ENCODE measurements at regions not wholly inside any gene's neighbourhood (a gene's known extent, or its start where the extent isn't known, plus 50 kb on each side); places are given as distances from the start of the nearest gene placed in this dataset.
"Not testable (repeated sequence)": the region's sequence is repeated elsewhere in the genome, so short reads cannot be mapped to it uniquely, and the experiment has no call there.

DNA sequence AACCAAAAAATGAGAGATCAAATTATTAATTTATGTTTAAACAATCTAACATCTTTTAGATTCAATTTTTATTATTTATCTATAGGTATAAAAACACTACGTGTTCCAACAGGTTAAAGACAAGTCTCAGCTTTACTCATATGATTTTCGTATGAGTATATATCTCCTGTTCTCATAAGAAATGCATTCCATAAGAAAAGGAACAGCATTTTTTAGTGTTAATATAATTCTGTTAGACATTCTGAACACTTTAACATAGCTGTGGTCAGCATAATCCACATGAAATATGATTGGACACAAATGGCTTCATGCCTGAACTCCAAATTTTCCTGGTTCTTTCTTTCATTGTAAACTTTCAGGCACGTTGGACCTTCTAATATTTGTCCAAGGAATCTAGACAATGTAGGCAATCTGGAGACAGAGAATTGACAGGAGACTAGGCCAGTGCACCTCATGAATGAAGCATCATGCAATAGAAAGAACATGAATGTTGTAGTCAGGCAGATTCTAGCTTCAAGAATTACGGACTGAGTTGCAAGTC, 1122.0 kb upstream of the ALCAM start:
- intact Hi-C loops (cut with DNase I): no loop called here
- DNase-seq (ENCODE audit: missing footprints) (no peak), ATAC-seq (no peak)

DNA sequence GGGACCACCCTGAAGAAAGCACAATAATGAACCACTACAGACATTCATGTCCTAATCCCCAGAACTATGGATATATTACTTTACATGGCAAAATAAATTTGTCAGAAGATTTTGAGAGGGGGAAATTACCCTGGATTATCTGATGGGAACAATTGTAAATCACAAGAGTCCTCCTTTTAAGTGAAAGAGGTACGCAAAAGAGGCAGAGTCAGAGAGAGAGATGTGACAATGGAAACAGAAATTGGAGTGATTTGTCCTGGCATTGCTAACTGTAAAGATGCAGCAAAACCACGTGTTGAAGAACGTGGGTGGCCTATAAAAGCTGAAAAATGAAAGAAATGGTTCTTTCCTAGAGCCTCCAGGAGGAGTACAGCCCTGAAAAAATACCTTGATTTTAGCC, 1121.4 kb upstream of the ALCAM start:
- DNase-seq (ENCODE audit: missing footprints): no peak
- intact Hi-C loops (cut with DNase I): no loop called here

DNA sequence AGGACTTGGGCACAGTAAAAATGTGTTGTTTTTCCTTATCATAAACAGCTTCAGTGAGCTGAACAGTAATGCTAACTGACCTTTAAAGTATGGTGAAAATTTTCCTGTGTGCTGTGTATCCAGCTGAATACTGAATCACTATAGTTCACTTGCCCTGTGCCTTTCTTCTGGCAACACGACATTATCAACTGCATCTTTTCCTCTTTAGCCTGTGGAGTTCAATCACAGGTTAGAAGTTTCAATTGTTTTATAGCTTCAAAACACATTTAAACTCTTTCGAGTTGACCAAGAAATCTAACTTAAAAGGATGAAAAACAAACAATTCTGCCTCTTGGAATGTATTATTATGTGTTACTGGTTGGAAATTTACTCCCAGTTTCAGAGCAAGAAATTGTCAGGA, 1120.7 kb upstream of the ALCAM start:
- DNase-seq (ENCODE audit: missing footprints) (no peak), ATAC-seq (no peak)
- intact Hi-C loops (cut with DNase I): no loop called here

More for the DNA sequence above, 1121.4 kb upstream of the ALCAM start:
- no peak for ATAC-seq

- no peak for DNase-seq (ENCODE audit: missing footprints)
- intact Hi-C loops (cut with DNase I): no loop called here
- ATAC-seq: no peak
These were observed 1109.2 kb upstream of the ALCAM start for GRCh38 chr3:104257486-104257885.

GRCh38 chr3:104263477-104263876, 1103.2 kb upstream of the ALCAM start:
- DNase-seq (ENCODE audit: missing footprints): no peak
- intact Hi-C loops (cut with DNase I): no loop called here
- ATAC-seq: no peak

- ATAC-seq; DNase-seq (ENCODE audit: missing footprints); intact Hi-C loops (cut with DNase I): not testable (repeated sequence)
These were observed 1100.5 kb upstream of the ALCAM start for GRCh38 chr3:104266219-104266618.

GRCh38 chr3:104269771-104270170, 1096.9 kb upstream of the ALCAM start:
- no peak for DNase-seq (ENCODE audit: missing footprints)
- intact Hi-C loops (cut with DNase I): loop anchor here (10.0 kb wide), 1 partner anchor 185 kb away; no protein-coding TSS in a partner anchor
- no peak for ATAC-seq

- DNase-seq (ENCODE audit: missing footprints): no peak
- intact Hi-C loops (cut with DNase I): loop anchor here (10.0 kb wide), 1 partner anchor 182 kb away; no protein-coding TSS in a partner anchor
These were observed 1093.6 kb upstream of the ALCAM start for GRCh38 chr3:104273046-104273649.

DNA sequence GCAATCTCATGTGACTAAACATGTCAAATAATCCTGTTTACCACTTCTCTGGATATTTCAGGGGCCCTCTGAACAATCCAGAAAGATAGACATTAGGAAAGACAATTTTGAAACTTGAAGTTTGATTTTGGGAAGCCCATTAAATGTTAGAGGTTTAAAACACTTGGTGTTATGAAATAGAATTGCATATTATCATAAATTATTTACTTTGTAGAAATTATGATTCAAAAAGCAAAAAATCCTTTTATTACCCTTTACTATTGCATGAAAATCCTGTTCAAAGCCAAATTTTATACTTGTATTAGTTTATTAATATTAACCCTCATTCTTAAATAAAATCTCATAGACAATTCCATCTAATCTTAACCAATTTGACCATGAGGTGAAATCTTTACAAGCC, 1091.5 kb upstream of the ALCAM start:
- ATAC-seq (no peak), DNase-seq (ENCODE audit: missing footprints) (no peak)
- intact Hi-C loops (cut with DNase I): loop anchor here (10.0 kb wide), 1 partner anchor 180 kb away; no protein-coding TSS in a partner anchor

More at GRCh38 chr3:104273046-104273649, 1093.6 kb upstream of the ALCAM start:
- ATAC-seq: no peak

DNA sequence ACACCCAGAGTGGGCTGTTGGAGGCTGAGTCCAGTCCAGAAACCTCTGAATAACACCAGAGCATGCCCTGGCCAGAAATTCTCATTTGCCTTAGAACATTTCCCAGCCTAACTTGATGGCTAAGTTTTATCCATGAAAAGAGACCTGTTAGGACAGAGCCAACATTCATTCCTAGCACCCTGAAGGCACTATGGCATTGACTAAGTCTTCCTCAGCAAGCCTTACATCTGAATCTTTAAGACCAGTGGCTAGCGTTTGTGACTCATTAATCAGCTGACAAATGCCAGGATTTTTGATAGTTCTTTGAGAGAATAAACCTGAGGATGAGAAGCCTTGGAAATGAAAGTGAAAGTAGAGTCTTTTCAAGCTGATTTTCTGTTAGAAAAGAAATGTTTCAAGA, 1087.1 kb upstream of the ALCAM start:
- intact Hi-C loops (cut with DNase I): loop anchor here (10.0 kb wide), 1 partner anchor 175 kb away; no protein-coding TSS in a partner anchor
- DNase-seq (ENCODE audit: missing footprints) (no peak), ATAC-seq (no peak)

- DNase-seq (ENCODE audit: missing footprints) (no peak), ATAC-seq (no peak)
- intact Hi-C loops (cut with DNase I): no loop called here
These were observed 1085.0 kb upstream of the ALCAM start for GRCh38 chr3:104281713-104282112.

DNA sequence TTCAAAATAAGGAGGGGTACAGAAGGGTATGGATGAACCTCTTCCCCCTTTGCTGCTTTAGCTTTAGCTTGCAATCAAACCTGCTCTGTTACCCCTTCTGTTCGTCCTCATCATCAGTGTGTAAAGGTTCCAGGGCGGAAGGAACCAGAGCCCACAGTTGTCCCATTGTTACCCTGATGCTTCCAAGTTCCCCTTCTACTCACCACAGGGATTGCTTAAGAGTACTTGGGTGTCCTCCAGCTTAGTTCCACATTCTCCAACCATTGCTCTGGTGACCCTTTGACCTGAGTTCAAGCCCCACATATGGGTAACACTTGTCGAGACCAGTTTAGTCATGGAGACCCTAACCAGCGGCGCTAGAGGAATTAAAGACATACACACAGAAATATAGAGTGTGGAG, 1080.1 kb upstream of the ALCAM start:
- intact Hi-C loops (cut with DNase I): no loop called here
- DNase-seq (ENCODE audit: missing footprints) (no peak), ATAC-seq (no peak)

DNA sequence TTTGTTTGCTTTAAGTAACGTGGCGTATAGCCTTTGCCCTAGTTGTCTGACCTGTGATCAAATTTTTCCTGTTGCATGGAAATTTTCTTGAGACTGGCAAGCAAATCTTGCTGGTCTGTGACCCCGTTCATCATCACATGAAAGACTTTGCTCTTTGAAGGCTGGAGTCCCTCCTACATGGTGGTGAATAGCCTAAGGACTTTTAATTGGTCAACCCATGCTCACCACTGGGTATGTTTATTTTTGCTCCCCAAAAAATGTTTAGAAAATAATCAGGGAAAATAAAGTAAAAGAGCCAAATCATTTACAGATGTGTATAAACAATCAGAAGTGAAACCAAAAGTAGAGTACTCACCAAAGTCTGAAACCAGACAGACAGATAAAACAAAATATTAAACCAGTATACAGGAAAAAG, 1075.3 kb upstream of the ALCAM start:
- intact Hi-C loops (cut with DNase I): no loop called here
- ATAC-seq (no peak), DNase-seq (ENCODE audit: missing footprints) (no peak)

DNA sequence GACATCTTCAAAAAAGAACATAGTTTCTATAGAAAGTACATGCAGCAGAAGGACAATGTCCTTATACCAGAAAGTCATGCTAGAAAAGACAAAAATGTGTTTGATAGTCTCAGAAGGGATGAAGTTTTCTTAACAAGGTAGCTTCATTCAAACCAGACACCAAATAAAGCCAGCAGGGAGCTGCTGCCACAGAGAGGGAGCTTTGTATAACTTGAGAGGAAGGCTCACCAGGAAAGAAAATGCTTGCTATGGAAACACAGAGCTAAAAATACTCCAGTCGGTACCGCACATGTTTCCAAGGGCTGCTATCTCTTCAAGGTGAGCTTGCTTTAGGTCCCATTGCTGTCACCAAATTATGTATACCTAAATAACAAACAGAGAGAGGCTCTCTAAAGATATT, 1074.8 kb upstream of the ALCAM start:
- no peak for DNase-seq (ENCODE audit: missing footprints)
- intact Hi-C loops (cut with DNase I): no loop called here
- ATAC-seq: no peak

- ATAC-seq (no peak), DNase-seq (ENCODE audit: missing footprints) (no peak)
- intact Hi-C loops (cut with DNase I): no loop called here
These were observed 1069.1 kb upstream of the ALCAM start for GRCh38 chr3:104297617-104298016.

GRCh38 chr3:104298662-104299061, 1068.0 kb upstream of the ALCAM start:
- intact Hi-C loops (cut with DNase I): no loop called here
- ATAC-seq (no peak), DNase-seq (ENCODE audit: missing footprints) (no peak)

- ATAC-seq (no peak), DNase-seq (ENCODE audit: missing footprints) (no peak)
- intact Hi-C loops (cut with DNase I): no loop called here
These were observed 1050.6 kb upstream of the ALCAM start for GRCh38 chr3:104316118-104316517.

DNA sequence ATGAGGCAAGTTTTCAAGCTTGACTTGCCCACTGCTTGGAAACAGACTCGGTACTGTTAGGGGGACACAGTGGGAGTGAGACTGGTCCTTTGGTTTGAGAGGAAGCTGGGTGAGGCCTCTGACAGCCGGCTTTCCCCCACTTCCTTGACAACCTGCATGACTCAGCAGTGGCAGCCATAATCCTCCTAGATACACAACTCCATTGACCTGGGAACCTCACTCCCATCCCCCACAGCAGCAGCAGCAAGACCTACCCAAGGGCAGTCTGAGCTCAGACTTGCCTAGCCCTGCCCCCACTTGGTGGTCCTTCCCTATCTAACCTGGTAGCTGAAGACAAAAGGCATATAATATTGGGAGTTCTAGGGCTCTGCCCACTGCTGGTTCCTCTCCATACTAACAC, 1043.5 kb upstream of the ALCAM start:
- ATAC-seq (no peak), DNase-seq (ENCODE audit: missing footprints) (no peak)
- intact Hi-C loops (cut with DNase I): no loop called here

DNA sequence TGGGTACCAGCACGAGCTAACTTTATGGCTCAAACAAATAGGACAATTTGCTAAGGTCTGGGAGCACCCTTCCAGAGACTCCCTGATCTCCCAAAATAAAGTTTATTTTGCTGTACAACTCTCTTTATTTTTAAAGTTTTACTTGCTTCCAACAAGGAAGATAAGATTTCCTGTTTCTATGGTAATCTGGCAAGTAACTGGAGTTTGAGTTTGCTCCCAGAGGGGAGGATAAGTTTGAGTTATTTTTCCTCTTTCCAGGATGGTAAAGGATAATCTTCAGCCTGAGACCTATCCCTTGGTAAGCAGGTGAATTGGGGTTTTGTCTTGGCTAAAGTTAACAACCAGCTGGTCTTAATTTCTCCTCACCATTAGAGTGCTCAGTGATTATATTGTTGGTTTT, 1019.4 kb upstream of the ALCAM start:
- intact Hi-C loops (cut with DNase I): no loop called here
- DNase-seq (ENCODE audit: missing footprints) (no peak), ATAC-seq (no peak)

GRCh38 chr3:104349836-104350235, 1016.9 kb upstream of the ALCAM start:
- intact Hi-C loops (cut with DNase I): no loop called here
- no peak for ATAC-seq
- DNase-seq (ENCODE audit: missing footprints): no peak

GRCh38 chr3:104353951-104354350, 1012.8 kb upstream of the ALCAM start:
- no peak for ATAC-seq
- no peak for DNase-seq (ENCODE audit: missing footprints)
- intact Hi-C loops (cut with DNase I): no loop called here
